IPS-11a (cell line): ENCODE measurements at regions not wholly inside any gene's neighbourhood (a gene's known extent, or its start where the extent isn't known, plus 50 kb on each side); places are given as distances from the start of the nearest gene placed in this dataset.

Experiments used
- H3K4me3 ChIP-seq: one replicate; pipeline ENCODE4 v1.5.1; 2013; ENCODE audit warnings: low read depth, low read length, control low read depth

DNA sequence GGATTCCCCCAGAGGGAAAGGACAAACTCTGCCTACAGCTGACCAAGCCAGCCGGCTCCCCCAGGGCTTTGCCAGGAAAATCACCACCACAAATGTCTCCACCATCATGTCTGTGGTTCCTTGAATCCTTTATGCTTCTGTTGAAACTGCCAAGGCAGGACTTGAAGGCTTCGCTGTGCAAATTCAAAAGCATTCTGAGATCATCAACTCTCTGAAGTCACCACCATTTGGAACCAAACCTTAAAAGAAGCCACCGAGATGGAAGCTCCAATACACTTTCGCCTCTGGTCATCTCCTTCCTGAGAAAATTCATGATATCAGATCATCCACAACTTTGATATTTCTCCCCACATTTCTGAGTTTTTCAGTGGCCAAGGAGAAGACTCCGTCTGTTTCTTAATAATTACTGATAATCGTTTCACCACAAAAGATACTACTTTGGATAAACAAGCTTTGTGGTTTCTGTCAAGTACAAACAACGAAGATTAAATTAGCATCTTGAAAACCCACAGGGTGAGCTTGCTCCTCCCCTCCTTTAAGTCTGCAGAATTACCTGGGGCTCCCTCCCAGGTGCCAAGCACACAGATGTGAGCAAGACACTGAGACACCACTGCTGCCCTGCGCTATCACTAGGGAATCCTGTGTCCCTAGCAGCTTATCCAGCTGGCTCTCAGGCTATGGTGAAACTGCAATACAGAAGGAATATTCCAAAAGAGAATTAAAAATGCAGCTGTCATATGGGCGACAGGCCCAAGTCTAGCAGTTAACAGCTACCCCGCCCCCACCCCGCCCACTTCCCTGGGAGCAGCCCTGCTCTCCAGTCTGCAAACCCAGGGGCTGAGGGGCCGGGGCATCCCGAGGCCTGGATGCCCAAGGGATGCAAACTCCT is 125.0 kb upstream of the TBL1X start:
- H3K4me3 ChIP-seq, result no peak overlapping the region

DNA sequence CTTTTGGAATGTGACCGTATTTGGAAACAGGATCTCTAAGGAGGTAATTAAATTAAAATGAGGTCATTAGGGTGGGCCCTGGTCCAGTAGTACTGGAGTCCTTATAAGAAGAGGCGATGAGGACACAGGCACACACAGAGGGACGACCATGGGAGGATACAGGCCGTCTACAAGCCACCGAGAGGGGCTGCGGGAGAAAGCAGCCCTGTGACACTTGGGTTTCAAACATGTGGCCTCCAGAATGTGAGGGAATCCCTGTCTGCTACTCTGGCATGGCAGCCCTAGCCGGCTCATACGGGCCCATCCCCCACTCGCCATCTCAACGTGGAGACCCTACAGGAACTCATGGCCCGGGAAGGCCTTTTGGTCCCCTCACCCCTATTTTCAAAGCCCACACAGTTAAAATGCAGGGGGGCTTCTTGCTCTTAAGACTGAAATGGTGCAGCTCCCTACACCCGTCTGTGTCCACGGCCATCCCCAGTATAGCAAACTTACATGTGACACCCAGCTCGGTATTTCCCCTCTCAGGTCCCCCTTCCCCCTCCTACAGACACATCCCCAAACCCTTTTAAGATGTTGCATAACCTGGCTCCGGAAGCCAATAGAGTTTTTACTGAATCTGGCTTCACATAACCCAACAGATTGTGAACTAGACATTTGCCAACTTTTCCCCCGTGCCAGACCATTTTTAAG is 124.1 kb upstream of the TBL1X start:
- H3K4me3 ChIP-seq, result no peak overlapping the region

DNA sequence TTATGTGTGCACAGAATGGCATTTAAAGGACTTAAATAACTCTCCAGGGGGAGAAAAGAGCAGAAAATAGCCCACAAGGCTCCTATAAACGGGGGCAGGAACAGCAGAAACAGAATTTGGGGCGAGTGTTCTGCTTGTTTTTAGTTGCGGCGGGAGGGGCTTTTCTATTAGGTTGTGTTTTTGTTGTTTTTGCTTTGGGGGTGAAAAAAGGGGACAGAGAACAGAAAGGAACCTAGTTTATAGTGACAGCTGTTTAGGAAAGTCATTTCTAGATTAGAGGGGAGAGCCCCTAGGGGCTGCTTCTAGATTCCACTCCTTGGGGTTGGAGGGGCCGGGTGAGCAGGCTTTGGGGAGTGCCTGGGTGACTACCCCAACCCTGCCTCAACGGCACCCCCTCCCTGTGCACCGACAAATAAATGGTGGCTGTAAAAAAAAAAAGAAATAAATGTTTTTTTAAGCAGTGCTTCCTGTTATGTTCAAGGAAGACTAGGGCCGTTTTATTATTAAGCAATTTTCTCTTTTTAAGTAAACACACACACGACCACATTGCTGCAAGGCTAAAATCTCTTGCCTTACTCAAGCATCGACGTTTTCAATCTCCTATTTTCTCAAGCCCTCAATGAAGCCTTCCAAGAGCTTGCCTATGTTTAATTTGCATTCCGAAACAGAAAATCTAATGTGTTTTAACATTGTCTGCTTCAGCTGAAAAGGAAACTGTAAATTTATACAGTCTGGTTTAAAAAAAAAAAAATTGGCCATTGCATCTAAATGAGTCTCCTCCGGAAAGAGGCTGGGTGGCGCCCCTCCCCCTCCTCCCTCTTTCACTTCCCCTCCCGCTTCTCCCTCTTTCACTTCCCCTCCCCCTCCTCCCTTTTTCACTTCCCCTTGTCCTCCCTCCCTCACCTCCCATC is 123.3 kb upstream of the TBL1X start:
- no peak overlapping the region for H3K4me3 ChIP-seq

DNA sequence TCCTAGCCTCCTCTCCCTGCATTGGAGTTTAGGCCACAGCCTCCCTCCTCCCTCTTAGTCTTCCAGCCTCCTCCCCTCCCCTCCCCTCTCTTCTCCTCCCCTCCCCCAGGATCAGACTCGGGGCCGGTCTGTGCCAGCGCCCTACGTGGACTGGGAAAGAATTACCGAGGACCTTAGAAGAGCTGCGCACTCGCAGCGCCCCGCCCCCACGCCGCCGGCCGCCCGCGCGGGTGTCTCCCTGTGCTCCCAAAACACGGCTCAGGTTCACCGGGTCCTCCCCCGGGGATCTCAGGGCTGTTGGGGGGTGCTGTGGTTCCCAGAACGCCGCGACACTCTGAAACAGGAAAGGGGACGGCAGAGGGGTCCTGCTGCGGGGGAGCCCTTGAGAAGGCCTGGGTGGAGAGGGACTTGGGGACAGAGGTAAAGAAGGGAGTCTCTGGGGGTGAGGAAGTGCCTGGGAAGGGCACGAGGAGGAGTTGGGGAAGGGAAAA is 122.3 kb upstream of the TBL1X start:
- H3K4me3 ChIP-seq, result peak overlapping the region; percentile 20

DNA sequence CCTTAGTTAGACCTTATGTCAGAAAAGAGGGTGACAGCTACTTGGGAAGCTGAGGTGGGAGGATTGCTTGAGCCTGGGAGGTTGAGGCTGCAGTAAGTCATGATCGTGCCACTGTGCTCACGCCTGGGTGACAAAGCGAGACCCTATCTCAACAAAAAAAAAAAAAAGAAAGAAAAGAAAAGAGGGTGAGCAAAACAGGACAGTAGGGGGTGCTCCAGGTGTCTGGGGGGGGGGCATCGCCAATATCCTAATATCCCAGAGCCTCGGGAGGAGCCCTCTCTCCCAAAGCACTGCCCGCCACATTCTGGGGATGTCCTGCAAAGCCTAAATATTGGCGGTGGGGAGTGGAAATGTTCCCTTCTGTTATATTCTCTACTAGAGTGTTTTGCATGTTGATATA is 120.9 kb upstream of the TBL1X start:
- no peak overlapping the region for H3K4me3 ChIP-seq

DNA sequence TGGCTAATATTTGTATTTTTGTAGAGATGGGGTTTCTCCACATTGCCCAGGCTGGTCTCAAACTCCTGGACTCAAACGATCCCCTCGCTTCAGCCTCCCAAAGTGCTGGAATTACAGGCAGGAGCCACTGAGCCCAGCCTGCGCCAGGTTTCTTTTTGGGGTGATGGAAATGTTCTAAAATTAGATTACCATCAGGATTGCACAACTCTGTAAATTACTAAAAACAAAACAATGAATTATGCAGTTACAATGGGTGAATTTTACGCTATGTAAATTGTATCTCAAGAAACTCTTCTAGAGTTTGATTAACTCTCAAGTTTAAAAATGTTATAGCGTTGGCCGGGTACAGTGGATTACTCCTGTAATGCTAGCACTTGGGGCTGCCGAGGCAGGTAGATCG is 118.9 kb upstream of the TBL1X start:
- H3K4me3 ChIP-seq, result no peak overlapping the region

DNA sequence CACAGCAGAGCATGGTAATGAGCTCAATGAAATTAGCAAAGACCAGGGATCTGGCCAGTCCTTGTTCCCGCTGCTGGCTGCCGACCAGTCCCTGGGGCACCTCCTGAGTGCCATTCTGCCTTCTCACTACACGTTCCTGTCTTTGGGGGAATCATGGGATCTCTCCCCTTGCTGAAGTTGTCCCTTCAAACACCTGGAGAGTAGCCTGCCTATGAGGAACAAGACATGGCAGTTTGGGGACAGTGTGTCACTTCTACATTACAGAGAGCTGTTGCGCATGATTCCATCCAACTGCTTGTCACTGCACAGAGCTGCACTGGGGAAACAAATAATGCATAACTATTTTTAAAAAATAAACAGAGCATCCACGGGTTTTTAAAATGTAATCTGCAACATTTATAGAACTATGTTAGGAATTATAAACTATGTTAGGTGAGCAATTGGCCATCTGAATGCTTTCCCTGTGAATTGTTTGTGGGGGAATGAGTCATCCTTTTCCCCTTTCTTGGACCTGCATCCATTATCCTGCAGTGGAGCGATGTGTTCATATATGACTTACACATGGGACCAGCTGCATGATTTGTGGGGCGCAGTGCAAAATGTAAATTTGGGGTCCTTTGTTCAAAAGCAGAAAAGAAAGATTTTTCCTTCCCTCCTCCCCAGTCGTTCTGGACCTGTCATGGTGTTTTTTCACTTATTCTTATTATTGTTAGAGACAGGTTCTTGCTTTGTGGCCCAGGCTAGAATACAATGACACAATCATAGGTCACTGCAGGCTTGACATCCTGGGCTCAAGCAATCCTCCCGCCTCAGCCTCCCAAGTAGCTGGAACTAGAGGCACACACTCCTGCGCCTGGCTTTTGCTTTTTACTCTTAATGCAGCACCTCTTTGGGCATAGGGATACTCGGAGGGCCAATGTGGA is 115.0 kb upstream of the TBL1X start:
- H3K4me3 ChIP-seq, result no peak overlapping the region

DNA sequence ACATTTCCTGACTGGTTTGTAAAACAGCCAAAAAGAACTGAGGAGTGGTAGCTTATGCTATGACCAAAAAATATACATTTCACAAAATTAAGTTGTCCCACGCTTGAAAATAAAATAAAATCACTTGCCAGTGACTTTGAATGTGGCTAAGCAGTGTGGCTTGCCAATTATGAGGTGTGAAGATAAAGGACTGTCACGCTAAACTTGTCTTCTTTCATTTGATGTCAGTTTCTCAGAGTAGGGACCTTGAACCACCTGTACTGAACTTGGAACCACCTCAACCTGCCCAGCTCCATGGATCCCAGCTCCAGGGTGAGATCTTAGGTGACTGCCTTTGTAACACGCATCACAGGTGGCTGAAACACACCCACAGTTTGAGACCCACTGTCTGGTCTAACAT is 113.7 kb upstream of the TBL1X start:
- no peak overlapping the region for H3K4me3 ChIP-seq

DNA sequence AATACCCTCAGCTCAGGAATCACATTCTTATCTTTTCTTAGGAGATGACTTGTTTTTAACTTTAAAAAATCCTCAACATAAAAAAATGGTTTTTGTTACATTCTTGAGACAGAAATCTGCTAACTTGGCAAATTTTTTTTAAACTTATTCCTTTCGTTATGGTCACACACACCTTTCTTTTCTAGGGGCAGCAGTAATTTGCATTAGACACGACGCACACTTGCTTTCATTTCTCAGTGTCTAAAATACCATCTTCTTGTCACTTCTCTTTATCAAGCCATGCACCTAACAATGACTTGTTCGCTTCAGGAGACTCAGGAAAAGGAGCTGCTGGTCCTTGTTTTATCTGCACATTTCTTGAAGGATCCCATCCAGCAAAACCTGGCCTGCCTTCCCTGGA is 112.6 kb upstream of the TBL1X start:
- no peak overlapping the region for H3K4me3 ChIP-seq

DNA sequence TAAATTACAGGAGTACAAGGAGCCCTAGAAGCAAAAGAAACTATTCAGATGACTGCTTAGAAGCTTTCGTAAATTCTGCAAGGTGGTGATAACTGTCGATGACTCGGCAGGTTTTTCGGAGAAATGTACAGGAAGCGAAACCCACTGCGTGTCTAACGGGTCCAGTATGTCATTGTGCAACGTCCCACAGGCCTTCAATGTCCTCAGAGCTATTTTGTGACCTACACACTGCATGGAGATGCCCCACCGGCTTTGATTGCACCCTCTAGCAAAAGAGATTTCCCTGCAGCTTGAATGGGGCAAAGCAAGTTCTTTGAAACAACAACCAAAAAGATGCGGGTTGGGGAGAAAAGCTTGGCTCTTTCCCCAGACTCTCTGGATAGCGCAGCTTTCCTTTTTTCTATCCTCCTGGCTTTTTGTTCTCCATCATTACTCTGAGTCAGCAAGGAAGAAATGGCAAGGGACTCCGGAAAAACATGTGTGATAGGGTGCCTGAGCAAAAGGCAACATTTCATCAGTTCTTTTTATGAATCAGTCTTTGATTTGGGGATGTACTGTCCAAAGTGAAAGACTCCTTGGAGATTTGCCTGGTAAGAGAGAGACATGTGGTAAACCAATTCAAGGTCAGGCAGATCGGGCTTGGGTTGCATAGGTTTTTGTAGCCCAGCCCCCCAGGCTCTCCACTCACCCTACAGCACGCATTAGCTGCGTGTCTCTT is 112.0 kb upstream of the TBL1X start:
- no peak overlapping the region for H3K4me3 ChIP-seq

DNA sequence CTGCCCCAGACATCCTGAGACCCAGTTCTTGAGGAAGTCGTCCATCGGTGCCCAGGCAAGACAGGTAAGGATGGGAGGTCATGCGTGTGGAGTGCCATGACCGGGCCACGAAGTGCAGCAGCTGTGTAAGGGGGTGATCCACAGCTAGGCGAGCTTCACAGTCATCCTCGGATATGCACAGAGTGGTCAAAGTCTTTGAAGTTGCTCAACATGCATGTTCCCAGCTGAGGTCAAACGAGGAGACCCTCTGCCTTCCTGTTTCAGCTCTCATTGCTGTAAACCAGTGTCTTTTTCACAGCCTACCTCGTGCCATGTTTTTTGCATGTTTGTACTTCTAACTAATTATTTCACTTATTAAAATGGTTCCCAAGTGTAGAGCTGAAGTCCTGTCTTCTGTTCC is 109.9 kb upstream of the TBL1X start:
- H3K4me3 ChIP-seq, result no peak overlapping the region

DNA sequence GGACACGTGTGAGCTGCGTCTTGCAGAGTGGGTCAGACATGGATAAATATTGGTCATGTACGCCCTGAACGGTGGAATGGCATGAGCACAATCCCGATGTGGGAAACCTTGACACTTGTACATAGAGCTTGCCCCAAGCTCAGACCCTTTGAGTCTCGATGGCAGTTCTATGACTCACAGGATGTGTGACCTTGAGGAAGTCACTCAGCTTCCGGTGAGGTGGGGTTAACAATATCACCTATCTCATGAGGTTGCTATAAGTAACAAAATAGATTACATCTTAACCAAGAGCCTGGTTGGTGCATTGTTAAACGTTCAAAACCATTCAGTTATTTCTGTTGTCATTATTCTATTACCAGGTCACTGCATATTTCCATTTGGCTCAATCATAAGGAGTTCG is 109.1 kb upstream of the TBL1X start:
- no peak overlapping the region for H3K4me3 ChIP-seq

DNA sequence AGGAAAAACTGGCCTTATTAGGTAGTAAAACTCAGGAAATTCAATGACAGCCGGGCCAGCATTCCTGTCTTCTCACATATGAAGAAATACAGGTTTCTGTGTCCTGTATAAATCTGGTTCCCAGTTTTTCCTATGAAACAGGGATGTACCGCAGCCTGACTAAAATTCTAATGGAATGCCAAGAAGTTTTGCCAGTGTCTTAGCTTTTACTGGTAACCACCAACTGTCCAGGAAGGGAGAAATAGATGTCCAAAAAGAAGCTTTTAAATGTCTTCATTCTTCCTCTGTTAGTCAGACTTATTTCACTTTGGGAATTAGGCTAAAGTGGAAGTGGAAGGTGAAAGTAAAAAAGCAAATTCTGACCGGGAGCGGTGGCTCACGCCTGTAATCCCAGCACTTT is 108.0 kb upstream of the TBL1X start:
- no peak overlapping the region for H3K4me3 ChIP-seq

DNA sequence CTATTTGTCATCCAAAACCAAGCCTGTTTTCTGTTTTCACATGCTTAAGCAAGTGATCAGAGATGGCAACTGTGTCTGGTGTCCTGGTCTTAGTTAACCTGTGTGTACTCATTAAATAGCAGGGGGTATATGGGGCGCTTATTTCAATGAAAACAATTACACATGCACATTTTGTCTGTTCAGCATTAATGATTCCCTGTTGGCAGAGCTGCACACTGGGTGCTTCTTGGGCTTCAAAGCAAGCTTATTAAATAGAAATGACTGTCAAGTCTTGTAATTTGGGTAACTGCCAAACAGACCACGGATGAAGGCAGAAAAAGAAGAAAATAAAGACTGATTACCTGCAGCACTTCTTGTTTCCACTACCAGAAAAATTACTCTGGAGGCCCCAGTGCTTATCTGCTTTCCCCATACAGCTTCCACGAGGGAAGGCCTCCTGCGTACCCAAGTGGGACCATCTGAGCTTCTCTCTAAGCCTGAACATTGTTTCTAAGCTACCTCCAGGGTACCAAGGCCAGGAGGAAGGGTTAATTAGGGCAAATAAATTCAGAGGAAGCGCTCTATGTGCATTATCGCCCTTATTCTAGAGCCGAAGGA is 107.2 kb upstream of the TBL1X start:
- H3K4me3 ChIP-seq, result no peak overlapping the region

DNA sequence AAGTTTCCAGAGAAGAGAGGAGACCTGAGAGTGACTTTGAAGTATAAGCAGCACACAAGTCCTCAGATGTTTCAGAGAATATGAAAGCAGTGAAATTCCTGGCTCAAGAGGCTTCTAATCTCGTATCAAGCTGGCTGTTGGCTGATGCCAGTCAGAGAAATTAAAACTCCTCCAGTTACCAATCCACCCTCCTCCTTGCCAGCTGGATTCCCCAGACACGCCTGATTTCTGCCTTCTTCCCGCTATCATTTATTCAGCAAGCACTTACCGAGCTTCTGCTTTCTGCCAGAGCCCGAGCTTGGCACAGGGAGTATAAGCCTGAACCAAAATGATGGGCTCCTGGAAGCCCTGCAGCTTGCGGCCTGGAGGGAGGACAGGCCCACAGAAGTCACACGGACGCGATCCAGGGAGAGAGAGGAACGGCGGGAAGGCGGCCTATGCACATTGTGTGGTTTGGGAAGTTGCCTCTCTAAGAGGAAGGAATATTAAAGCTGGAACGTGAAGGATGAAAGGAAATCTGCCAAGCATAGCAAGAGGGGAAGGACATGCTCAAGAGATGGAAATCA is 102.4 kb upstream of the TBL1X start:
- no peak overlapping the region for H3K4me3 ChIP-seq

DNA sequence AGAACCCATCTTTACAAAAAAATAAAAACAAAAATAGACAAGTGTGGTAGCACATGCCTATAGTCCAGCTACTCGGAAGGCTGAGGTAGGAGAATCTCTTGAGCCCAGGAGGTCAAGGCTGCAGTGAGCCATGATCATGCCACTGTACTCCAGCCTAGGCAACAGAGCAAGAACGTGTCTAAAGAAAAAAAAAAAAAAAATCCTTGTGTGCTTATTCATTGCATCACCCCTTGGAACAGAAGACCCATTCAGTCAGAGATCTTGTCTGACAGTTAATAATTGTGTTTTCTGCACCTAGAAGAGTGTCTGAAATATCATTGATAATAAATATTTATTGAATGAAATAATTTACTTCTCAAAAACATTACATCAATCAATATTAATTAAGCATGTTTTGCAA is 97.4 kb upstream of the TBL1X start:
- H3K4me3 ChIP-seq, result no peak overlapping the region

DNA sequence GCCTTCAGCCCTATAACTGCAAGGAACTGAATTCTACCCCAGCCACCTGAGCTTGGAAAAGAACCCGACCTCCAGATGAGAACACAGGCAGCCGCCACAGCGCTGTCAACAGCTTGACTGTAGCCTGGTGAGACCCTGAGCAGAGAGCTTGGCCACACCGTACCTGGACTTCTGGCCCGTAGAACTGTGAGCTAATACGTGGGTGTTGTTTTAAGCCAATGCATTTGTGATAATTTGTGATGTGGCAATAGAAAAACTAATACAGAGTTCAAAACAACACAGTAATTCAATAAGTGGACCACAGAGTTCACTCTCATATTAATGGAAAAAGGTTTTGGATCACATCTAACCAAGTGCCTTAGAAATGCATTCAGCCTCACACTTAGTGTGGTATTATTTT is 96.6 kb upstream of the TBL1X start:
- no peak overlapping the region for H3K4me3 ChIP-seq

DNA sequence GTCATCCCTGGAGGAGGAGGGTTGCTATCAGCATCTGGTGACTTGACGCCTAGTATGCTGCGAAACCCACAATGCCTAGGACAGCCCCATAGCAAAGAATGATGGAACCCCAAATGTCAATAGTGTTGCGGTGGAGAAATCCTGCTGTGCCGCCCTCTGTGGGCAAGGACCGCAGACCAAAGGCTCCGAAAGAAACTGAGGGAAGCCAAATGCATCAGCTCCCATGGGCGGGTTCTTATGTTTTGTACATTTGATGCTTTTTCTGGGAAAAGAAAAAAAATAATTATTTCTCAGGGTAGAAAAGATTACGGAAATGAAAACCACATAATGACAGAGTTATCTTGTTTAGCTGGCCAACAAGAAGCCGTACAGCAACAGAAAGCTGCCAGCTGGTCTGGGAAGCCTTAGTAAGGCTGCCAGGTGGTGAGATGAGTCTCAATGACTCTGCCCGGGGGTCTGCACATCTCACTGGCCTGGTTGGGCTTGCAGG is 95.0 kb upstream of the TBL1X start:
- H3K4me3 ChIP-seq, result no peak overlapping the region

DNA sequence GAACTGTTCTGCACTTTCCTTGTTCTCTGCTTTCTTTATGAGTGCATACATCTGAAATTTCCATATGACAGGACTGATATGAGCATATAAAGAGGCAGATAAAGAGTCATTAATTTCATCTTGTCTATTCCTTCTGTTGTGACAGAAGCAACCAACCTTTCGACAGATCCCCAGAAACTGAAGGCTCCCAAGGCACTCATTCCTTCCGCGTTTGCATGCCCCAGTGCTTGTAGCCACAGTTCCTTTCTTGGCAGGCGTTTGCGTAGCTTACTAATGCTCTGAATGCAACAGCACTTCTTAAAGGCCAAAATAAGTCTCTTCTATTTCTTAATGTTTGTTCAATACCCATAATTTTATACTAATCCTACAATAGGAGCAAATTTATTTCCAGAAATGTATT is 94.0 kb upstream of the TBL1X start:
- H3K4me3 ChIP-seq, result no peak overlapping the region
